H4 (cell line): ENCODE measurements at regions not wholly inside any gene's neighbourhood (a gene's known extent, or its start where the extent isn't known, plus 50 kb on each side); places are given as distances from the start of the nearest gene placed in this dataset.

Experiments
- DNase-seq: peaks from one replicate; pipeline ENCODE4 v3.0.0-alpha.2; 2015; ENCODE audit warnings: low spot score

DNA sequence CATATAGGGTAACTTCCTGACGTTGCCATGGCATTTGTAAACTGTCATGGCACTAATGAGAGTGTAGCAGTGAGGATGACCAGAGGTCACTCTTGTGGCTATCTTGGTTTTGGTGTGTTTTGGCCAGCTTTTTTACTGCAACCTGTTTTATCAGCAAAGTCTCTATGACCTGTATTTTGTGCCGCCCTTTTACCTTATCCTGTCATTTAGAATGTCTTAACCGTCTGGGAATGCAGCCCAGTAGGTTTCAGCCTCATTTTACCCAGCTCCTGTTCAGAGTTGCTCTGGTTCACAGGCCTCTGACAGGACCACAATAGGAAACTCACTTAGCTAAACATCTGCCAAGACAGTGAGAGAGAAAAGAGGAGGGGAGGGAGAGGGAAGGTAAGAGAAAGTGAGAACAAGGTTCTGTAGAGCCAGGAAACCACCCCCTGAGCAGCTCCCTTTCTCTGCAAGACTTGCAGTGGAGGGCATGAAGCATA lies 64.8 kb upstream of the PLEKHG3 start:
- DNase-seq = no peak

DNA sequence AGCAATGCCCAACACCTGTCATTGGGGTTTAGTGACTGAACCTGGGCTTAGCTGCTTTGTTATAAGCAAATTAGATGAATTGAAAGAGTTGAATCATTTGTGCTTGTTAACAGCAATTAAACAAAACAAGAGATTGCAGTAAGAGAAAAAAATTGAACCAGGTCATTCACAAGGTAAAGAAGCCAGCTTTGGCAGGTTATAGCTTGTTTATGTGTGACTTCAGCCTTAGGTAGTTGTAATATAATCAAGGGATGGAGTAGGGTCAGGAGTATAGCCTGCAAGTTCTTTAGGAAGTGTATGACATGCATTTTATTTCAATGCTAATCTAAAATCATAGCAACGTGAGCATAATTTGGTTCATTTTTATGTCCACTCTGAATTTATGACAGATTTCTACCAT lies 63.4 kb upstream of the PLEKHG3 start:
- DNase-seq = no peak

DNA sequence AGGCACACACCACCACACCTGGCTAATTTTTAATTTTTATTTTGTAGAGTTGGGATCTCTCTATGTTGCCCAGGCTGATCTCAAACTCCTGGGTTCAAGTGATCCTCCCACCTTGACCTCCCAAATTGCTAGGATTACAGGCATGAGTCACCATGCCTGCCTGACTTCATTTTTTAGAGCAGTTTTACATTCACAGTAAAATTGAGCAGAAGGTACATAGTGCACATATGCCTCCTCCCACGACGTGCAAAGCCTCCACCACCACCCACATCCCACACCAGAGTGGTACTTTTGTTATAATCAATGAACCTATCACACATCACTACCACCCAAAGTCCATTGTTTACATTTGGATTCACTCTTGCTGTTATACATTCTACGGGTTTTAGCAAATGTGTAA lies 62.5 kb upstream of the PLEKHG3 start:
- no peak for DNase-seq

DNA sequence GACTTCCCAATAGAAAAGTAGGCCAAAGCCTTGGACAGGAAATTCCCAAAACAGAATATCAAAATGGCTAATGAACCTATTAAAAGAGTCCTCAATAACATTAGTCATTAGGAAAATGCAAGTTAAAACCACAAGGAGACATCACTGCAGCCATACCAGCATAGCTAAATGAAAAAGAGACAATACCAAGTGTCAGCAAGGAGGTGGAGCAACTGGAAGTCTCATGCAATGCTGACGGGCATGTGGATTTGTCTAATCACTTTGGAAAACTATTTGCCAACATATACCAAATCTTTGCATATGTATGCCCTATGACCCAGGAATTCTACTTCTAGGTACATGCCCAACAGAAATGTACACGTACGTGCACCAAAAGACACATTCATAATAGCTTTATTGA lies 60.5 kb upstream of the PLEKHG3 start:
- no peak for DNase-seq

DNA sequence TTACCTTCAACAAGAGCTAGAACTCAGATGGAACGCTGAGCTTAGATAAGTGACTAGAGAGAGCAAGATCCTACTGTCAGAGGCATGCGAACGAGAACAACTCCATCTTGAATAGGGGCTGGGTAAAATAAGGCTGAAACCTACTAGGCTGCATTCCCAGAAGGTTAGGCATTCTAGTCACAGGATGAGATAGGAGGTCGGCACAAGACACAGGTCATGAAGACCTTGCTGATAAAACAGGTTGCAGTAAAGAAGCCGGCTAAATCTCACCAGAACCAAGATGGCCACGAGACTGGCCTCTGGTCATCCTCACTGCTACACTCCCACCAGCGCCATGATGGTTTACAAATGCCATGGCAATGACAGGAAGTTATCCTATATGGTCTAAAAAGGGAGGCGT lies 59.6 kb upstream of the PLEKHG3 start:
- no peak for DNase-seq

DNA sequence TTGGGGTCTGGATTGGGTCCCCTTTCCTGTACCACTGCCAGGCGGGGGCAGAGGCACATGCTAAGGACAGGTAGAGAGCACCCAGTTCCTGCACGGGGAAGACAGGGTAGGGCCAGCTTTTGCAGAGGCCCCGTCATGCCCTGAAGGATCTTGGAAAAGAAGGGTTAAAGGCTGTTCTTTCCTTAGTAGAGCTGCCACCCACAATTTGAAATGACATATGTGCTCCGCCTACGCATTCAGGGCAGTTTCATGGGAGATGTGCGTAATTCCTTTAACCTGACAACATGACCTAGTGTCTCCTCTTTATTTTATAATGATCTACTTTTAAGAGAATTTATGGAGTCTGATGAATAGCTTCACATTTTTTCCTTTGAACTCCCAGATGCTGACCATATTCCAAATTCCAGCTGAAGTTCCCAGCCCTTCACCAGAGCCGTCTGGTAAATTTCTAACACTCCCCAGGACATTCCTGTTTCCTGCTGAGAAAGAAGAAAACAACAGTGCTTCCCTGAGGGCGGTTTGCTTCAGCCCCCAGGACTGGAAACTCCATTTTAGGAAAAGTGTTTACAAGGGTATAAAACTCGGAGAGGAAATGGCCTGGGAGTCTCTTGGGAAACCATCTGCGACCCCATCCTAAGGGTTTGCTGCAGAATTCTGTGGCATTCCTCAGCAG lies 58.9 kb upstream of the PLEKHG3 start:
- DNase-seq = peak; percentile 21

DNA sequence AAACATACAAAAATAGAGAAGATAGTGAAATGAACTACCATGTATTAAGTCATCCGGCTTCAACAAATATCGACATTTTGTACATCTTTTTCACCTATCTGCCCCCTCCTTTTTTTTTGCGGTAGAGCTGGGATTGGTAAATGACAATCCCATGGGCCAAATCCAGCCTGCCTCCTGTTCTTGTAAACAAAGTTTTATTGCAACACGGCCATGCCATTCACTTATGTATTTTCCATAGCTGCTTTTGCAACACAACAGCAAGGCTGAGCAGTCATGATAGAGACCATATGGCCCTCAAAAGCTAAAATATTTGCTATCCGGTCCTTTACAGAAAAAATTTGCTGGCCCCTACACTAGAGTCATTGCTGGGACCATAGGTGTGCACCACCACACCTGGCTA lies 58.1 kb upstream of the PLEKHG3 start:
- no peak for DNase-seq

DNA sequence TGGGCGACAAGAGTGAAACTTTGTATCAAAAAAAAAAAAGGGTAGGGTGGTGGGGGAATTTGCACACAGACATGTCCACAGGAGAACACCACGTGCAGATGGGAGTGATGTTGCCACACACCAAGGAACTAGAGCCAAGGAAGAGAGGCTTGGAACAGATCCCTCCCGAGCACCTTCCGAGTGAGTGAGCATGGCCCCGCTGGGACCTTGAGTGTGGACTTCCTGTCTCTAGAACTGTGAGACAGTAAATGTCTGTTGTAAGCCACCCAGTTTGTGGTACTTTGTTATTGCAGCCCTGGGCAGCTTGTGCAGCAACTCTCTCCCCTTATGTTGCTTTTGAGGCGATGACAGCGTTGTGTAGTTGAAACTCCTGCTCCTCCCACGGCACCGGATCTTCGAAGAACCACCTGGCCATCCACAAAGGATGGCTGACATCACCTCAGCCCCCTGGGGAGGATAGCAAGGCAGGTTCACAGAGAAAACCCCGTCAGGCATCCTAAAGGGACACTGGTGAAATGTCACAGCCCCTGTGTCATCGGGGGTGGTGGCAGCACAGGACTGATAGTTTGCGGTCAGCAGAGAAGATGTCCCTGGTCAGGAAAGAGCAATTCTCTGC lies 54.7 kb upstream of the PLEKHG3 start:
- no peak for DNase-seq

DNA sequence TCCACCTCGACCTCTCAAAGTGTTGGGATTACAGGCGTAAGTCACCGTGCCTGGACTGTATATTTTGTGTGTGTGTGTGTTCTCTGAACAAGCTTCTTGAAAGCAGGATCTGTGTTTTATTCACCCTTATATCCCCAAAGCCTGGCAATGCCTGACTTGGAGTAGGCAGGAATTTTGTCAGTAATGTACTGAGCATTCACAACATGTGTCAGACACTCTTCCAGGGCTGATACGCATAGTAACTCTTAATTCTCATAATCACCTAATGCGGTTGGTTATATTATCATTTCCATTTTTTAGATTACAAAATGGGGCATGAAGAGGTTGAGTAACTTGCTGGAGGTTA lies 50.4 kb upstream of the PLEKHG3 start:
- DNase-seq = no peak

DNA sequence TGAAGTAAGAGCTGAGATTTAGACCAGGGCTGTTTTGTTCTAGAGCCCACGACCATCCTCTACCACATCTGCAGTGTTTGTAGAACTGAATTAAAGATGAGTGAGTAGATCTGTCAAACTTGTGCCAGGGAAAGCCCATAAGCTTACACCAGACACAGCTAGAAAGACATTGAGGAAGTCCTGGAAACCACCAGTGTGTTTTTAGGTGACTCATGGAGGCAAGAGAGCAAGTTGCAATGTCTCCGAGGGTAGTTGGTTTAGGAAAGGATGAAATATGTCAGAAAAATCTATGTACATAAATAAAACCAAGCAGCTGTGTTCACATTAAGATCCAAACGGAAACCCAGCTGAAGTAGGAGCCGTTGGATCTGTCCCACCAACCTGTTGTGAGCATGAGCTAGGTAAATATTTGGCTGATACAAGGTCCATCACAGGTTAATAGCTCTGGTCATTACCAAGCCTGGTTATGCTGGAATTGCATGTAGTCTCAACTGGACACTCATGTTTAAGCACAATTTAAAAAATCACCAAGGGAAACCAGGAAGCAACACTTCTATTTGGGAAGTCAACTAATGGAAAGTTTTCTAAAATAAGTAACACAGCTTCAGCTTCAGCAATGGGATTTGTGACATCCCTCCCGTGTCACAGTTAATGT lies 49.9 kb upstream of the PLEKHG3 start:
- no peak for DNase-seq
